SK-N-SH treated with all-trans-retinoic acid at 6 μM for 48 hours (cell line): ENCODE measurements at regions not wholly inside any gene's neighbourhood (a gene's known extent, or its start where the extent isn't known, plus 50 kb on each side); places are given as distances from the start of the nearest gene placed in this dataset.

Experiments
- ATAC-seq: fragments of 200-7000 bp; cut with Tn5 transposase; 3 replicates; pipeline ENCODE4 v1.9.1; 2020; ENCODE audit warnings: mild to moderate bottlenecking, moderate library complexity
- ARNTL ChIP-seq: fragments of 450-650 bp; formaldehyde crosslinking; IDR thresholded peaks from 2 replicates; pipeline ENCODE4 v1.5.0; 2020; ENCODE audit warnings: low read depth, mild to moderate bottlenecking, moderate library complexity, borderline replicate concordance
- BACH2 ChIP-seq: fragments of 250-450 bp; sonication (Bioruptor Pico); IDR thresholded peaks from 2 replicates; pipeline ENCODE4 v1.9.0; 2021; ENCODE audit warnings: mild to moderate bottlenecking, borderline replicate concordance
- CSDC2 ChIP-seq: fragments of 250-450 bp; sonication (Bioruptor Pico); IDR thresholded peaks from 2 replicates; pipeline ENCODE4 v1.5.0; 2020; ENCODE audit warnings: mild to moderate bottlenecking, moderate library complexity
- ESRRG ChIP-seq: fragments of 250-450 bp; sonication (Bioruptor Pico); IDR thresholded peaks from 2 replicates; pipeline ENCODE4 v1.6.1; 2021; ENCODE audit warnings: mild to moderate bottlenecking
- GLIS3 ChIP-seq: fragments of 250-450 bp; sonication (Bioruptor Pico); IDR thresholded peaks from 2 replicates; pipeline ENCODE4 v1.5.0; 2020; ENCODE audit warnings: mild to moderate bottlenecking, moderate library complexity
- ISL1 ChIP-seq: fragments of 250-450 bp; sonication (Bioruptor Pico); IDR thresholded peaks from 2 replicates; pipeline ENCODE4 v2.1.2; 2022; ENCODE audit warnings: mild to moderate bottlenecking, moderate library complexity
- OSR1 ChIP-seq: fragments of 250-450 bp; sonication (Bioruptor Pico); IDR thresholded peaks from 2 replicates; pipeline ENCODE4 v1.8.0; 2022; ENCODE audit warnings: moderate library complexity, mild to moderate bottlenecking, inconsistent platforms
- PPARA ChIP-seq: fragments of 250-450 bp; sonication (Bioruptor Pico); IDR thresholded peaks from 2 replicates; pipeline ENCODE4 v1.5.0; 2020; ENCODE audit warnings: mild to moderate bottlenecking, borderline replicate concordance
- RARB ChIP-seq: fragments of 250-450 bp; sonication (Bioruptor Pico); IDR thresholded peaks from 2 replicates; pipeline ENCODE4 v1.8.0; 2021; ENCODE audit warnings: mild to moderate bottlenecking, moderate library complexity
- SNAI2 ChIP-seq: fragments of 250-450 bp; sonication (Bioruptor Pico); IDR thresholded peaks from 2 replicates; pipeline ENCODE4 v1.5.0; 2020; ENCODE audit warnings: mild to moderate bottlenecking, moderate library complexity
- TCF4 ChIP-seq: fragments of 250-450 bp; sonication (Bioruptor Pico); IDR thresholded peaks from 2 replicates; pipeline ENCODE4 v1.8.0; 2021; ENCODE audit warnings: mild to moderate bottlenecking, moderate library complexity, borderline replicate concordance
- TOX ChIP-seq: fragments of 250-450 bp; sonication (Bioruptor Pico); IDR thresholded peaks from 2 replicates; pipeline ENCODE4 v1.8.0; 2021; ENCODE audit warnings: mild to moderate bottlenecking, moderate library complexity, borderline replicate concordance
- ZC3H10 ChIP-seq: fragments of 250-450 bp; sonication (Bioruptor Pico); IDR thresholded peaks from 2 replicates; pipeline ENCODE4 v1.5.1; 2021; ENCODE audit warnings: mild to moderate bottlenecking, moderate library complexity
- ZFP3 ChIP-seq: fragments of 250-450 bp; sonication (Bioruptor Pico); IDR thresholded peaks from 2 replicates; pipeline ENCODE4 v1.5.0; 2020; ENCODE audit warnings: mild to moderate bottlenecking, moderate library complexity
- ZFP30 ChIP-seq: fragments of 450-650 bp; formaldehyde crosslinking; IDR thresholded peaks from 2 replicates; pipeline ENCODE4 v1.5.0; 2022; ENCODE audit warnings: mild to moderate bottlenecking, moderate library complexity
- ZNF70 ChIP-seq: fragments of 450-650 bp; formaldehyde crosslinking; IDR thresholded peaks from 2 replicates; pipeline ENCODE4 v1.5.0; 2020; ENCODE audit warnings: mild to moderate bottlenecking, moderate library complexity
- ZNF8 ChIP-seq: fragments of 450-650 bp; formaldehyde crosslinking; IDR thresholded peaks from 2 replicates; pipeline ENCODE4 v1.5.0; 2020; ENCODE audit warnings: mild to moderate bottlenecking, moderate library complexity
- TF ChIP-seq, protein P1 (sequence below): fragments of 250-450 bp; sonication (Bioruptor Pico); IDR thresholded peaks from 2 replicates; pipeline ENCODE4 v1.5.0; 2020; ENCODE audit warnings: mild to moderate bottlenecking, moderate library complexity
- TF ChIP-seq, protein P2 (sequence below): fragments of 250-450 bp; sonication (Bioruptor Pico); IDR thresholded peaks from 2 replicates; pipeline ENCODE4 v1.5.1; 2020; ENCODE audit warnings: low read depth, mild to moderate bottlenecking, moderate library complexity
- TF ChIP-seq, protein P3 (sequence below): fragments of 250-450 bp; sonication (Bioruptor Pico); IDR thresholded peaks from 2 replicates; pipeline ENCODE4 v1.8.0; 2020; ENCODE audit warnings: mild to moderate bottlenecking, moderate library complexity, borderline replicate concordance
- TF ChIP-seq, protein P4 (sequence below): fragments of 250-450 bp; sonication (Bioruptor Pico); IDR thresholded peaks from 2 replicates; pipeline ENCODE4 v1.5.1; 2021; ENCODE audit warnings: mild to moderate bottlenecking, moderate library complexity

DNA sequence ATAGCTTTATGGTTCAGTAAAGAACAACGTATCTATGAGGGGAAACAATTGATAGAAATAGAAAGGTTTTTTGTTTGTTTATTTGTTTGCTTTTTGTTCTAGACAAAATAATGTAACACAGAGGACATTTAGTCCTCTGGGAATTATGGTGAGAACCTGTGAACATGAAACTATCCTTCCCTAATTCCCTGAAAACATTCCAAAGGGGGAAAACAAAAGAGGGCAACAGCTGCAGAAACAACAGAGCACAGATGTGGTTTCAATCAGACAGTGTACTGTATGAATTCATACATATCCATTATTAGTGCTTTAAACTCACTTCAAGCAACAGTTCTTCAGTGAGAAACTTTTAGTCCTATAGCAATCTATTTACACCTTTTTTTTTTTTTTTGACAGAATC, 1489.8 kb upstream of the C9orf72 start:
- TF ChIP-seq ZFP3 = no peak
- TF ChIP-seq ZNF70 (CRISPR knock-in tag) = no peak
- no peak for TF ChIP-seq TCF4 (CRISPR knock-in tag)
- TF ChIP-seq ZNF8 (CRISPR knock-in tag) = no peak
- TF ChIP-seq GLIS3 = no peak
- no peak for TF ChIP-seq RARB
- TF ChIP-seq, protein P1, sequence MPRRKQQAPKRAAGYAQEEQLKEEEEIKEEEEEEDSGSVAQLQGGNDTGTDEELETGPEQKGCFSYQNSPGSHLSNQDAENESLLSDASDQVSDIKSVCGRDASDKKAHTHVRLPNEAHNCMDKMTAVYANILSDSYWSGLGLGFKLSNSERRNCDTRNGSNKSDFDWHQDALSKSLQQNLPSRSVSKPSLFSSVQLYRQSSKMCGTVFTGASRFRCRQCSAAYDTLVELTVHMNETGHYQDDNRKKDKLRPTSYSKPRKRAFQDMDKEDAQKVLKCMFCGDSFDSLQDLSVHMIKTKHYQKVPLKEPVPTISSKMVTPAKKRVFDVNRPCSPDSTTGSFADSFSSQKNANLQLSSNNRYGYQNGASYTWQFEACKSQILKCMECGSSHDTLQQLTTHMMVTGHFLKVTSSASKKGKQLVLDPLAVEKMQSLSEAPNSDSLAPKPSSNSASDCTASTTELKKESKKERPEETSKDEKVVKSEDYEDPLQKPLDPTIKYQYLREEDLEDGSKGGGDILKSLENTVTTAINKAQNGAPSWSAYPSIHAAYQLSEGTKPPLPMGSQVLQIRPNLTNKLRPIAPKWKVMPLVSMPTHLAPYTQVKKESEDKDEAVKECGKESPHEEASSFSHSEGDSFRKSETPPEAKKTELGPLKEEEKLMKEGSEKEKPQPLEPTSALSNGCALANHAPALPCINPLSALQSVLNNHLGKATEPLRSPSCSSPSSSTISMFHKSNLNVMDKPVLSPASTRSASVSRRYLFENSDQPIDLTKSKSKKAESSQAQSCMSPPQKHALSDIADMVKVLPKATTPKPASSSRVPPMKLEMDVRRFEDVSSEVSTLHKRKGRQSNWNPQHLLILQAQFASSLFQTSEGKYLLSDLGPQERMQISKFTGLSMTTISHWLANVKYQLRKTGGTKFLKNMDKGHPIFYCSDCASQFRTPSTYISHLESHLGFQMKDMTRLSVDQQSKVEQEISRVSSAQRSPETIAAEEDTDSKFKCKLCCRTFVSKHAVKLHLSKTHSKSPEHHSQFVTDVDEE (CRISPR knock-in tag) = no peak
- no peak for TF ChIP-seq ARNTL (CRISPR knock-in tag)
- TF ChIP-seq ISL1 = no peak
- TF ChIP-seq ZC3H10 = no peak
- TF ChIP-seq OSR1 (CRISPR knock-in tag) = no peak
- no peak for ATAC-seq

DNA sequence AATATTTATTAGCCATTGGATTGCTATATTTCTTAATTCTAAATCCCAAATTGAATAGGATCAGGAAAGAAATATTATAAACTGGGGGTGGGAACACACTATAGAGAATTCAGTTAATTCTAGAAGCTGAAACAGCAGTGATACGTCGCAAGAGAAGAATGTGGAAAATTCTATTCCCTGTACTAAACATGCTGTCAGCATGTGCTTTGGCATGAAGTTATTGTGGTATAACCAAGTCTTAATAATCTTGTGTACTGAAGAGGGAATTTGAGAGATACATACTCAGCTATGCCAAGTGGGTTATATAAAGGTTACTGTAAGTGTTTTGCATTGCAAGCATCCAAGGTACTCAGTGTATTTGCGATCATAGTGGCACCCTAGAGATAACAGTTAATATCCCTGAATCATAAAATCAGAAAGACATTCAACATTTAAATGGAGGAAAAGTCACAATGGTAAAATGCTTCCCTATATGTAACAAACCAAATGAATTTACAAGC, 1492.9 kb upstream of the C9orf72 start:
- no peak for TF ChIP-seq ISL1
- TF ChIP-seq ZNF8 (CRISPR knock-in tag) = no peak
- no peak for TF ChIP-seq ESRRG (CRISPR knock-in tag)
- TF ChIP-seq RARB = no peak
- TF ChIP-seq, protein P2, sequence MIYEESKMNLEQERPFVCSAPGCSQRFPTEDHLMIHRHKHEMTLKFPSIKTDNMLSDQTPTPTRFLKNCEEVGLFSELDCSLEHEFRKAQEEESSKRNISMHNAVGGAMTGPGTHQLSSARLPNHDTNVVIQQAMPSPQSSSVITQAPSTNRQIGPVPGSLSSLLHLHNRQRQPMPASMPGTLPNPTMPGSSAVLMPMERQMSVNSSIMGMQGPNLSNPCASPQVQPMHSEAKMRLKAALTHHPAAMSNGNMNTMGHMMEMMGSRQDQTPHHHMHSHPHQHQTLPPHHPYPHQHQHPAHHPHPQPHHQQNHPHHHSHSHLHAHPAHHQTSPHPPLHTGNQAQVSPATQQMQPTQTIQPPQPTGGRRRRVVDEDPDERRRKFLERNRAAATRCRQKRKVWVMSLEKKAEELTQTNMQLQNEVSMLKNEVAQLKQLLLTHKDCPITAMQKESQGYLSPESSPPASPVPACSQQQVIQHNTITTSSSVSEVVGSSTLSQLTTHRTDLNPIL (CRISPR knock-in tag) = no peak
- TF ChIP-seq CSDC2 (CRISPR knock-in tag) = no peak
- TF ChIP-seq, protein P3, sequence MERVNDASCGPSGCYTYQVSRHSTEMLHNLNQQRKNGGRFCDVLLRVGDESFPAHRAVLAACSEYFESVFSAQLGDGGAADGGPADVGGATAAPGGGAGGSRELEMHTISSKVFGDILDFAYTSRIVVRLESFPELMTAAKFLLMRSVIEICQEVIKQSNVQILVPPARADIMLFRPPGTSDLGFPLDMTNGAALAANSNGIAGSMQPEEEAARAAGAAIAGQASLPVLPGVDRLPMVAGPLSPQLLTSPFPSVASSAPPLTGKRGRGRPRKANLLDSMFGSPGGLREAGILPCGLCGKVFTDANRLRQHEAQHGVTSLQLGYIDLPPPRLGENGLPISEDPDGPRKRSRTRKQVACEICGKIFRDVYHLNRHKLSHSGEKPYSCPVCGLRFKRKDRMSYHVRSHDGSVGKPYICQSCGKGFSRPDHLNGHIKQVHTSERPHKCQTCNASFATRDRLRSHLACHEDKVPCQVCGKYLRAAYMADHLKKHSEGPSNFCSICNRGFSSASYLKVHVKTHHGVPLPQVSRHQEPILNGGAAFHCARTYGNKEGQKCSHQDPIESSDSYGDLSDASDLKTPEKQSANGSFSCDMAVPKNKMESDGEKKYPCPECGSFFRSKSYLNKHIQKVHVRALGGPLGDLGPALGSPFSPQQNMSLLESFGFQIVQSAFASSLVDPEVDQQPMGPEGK (CRISPR knock-in tag) = no peak
- TF ChIP-seq PPARA (CRISPR knock-in tag) = no peak
- no peak for TF ChIP-seq ZFP30 (CRISPR knock-in tag)
- no peak for TF ChIP-seq ARNTL (CRISPR knock-in tag)
- TF ChIP-seq ZFP3 = no peak
- no peak for TF ChIP-seq GLIS3
- TF ChIP-seq SNAI2 = no peak
- TF ChIP-seq, protein P4, sequence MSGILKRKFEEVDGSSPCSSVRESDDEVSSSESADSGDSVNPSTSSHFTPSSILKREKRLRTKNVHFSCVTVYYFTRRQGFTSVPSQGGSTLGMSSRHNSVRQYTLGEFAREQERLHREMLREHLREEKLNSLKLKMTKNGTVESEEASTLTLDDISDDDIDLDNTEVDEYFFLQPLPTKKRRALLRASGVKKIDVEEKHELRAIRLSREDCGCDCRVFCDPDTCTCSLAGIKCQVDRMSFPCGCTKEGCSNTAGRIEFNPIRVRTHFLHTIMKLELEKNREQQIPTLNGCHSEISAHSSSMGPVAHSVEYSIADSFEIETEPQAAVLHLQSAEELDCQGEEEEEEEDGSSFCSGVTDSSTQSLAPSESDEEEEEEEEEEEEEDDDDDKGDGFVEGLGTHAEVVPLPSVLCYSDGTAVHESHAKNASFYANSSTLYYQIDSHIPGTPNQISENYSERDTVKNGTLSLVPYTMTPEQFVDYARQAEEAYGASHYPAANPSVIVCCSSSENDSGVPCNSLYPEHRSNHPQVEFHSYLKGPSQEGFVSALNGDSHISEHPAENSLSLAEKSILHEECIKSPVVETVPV (CRISPR knock-in tag) = no peak
- no peak for TF ChIP-seq BACH2 (CRISPR knock-in tag)
- TF ChIP-seq ZNF70 (CRISPR knock-in tag) = no peak
- no peak for TF ChIP-seq TOX (CRISPR knock-in tag)
- TF ChIP-seq OSR1 (CRISPR knock-in tag) = no peak
- ATAC-seq = no peak

DNA sequence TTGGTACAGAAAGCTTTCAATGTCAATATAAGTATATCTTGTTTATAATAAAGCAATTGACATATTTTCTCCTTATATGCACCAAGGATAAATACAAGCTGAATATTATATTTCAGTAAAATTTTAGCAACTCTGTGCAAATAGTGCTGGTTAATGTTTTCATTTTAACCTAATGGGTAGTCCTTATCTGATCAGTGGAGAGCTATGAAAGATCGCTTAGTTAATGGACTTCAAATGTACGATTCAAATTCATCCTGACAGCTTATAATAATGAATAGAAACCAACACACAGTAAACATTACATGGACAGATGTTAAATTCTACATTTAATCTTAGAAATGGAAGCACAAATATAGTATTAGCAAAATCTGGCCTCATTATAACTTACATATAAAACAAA, 1495.2 kb upstream of the C9orf72 start:
- TF ChIP-seq ISL1 = peak; percentile 73
- no peak for TF ChIP-seq BACH2 (CRISPR knock-in tag)
- no peak for TF ChIP-seq ZFP30 (CRISPR knock-in tag)
- TF ChIP-seq, protein P1 (CRISPR knock-in tag) = no peak
- ATAC-seq = peak; percentile 68
